A673 (cell line): ENCODE measurements at regions not wholly inside any gene's neighbourhood (a gene's known extent, or its start where the extent isn't known, plus 50 kb on each side); places are given as distances from the start of the nearest gene placed in this dataset.

Experiments used
- EZH2 ChIP-seq: fragments of 200-600 bp; sonication (generic); IDR thresholded peaks from 2 replicates; pipeline ENCODE4 v1.6.1; 2017; ENCODE audit warnings: borderline replicate concordance, low read depth, mild to moderate bottlenecking, mixed read lengths, antibody characterized with exemption, low read length; ENCODE audit not compliant: poor library complexity, severe bottlenecking
- TF ChIP-seq, protein P1 (sequence below): fragments of 300-800, 200-600 bp; sonication (generic); conservative IDR thresholded peaks from 2 replicates; pipeline ENCODE4 v1.5.1; 2017; ENCODE audit warnings: low read depth, mild to moderate bottlenecking, antibody characterized with exemption, low read length, moderate library complexity, mixed read lengths

DNA sequence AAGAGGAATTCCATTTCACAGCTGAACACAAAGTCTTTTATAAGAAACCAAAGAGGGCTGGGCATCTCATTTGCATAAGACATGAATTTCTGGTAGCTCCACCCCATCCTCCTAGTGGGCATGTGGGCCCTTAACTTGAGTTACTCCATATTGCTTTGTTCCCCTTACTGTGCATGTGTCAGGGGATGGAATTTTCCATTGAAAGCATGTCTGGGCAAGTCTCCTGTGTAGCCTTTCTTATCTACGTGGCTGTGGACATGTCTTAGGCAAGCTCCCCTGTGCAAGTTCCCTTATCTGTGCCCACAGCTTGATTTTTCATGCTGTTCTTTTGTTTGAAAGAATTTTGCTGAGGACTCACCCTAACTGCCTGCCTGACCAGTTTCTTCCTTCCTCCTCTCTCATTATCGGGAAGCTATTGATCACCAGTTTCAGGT, 123.5 kb upstream of the JADE1 start:
- TF ChIP-seq, protein P1, sequence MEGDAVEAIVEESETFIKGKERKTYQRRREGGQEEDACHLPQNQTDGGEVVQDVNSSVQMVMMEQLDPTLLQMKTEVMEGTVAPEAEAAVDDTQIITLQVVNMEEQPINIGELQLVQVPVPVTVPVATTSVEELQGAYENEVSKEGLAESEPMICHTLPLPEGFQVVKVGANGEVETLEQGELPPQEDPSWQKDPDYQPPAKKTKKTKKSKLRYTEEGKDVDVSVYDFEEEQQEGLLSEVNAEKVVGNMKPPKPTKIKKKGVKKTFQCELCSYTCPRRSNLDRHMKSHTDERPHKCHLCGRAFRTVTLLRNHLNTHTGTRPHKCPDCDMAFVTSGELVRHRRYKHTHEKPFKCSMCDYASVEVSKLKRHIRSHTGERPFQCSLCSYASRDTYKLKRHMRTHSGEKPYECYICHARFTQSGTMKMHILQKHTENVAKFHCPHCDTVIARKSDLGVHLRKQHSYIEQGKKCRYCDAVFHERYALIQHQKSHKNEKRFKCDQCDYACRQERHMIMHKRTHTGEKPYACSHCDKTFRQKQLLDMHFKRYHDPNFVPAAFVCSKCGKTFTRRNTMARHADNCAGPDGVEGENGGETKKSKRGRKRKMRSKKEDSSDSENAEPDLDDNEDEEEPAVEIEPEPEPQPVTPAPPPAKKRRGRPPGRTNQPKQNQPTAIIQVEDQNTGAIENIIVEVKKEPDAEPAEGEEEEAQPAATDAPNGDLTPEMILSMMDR: no peak
- no peak for TF ChIP-seq EZH2
